AG09319 (cell line): ENCODE measurements at regions not wholly inside any gene's neighbourhood (a gene's known extent, or its start where the extent isn't known, plus 50 kb on each side); places are given as distances from the start of the nearest gene placed in this dataset.
A peak's percentile ranks its signal among the peaks of the same experiment; 100 is the strongest.

Source experiments
- DNase-seq: peaks from one replicate; pipeline ENCODE4 v3.0.0-alpha.2; 2010; ENCODE audit warnings: low read depth; ENCODE audit errors: extremely low read depth
- CTCF ChIP-seq: IDR thresholded peaks from 2 replicates; pipeline ENCODE4 v1.5.1; 2011; ENCODE audit warnings: low read depth, mild to moderate bottlenecking, inconsistent platforms, low read length, moderate library complexity

GRCh38 chr4:126058596-126058995 is 743.8 kb downstream of the FAT4 start:
- no peak for TF ChIP-seq CTCF
- DNase-seq, result no peak

DNA sequence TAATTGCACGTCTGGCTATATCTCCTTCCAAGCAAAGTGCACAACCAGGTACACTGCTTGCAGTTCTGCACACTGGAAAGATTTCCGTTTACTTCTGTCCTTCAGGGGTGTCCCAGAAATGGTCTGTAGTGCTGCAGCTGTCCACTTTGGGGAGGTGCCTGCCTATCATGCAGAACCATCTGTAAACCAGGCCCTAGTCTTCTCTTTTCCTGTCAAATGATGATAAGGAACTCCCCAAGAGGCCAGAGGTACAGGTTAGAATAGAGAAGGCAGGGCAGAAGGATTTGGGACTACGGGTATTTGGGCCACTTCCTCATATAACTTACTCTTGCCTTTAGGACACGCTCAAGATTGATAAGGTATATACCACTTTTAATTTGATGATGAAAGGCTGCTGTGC is 746.9 kb downstream of the FAT4 start:
- no peak for DNase-seq
- no peak for TF ChIP-seq CTCF

- DNase-seq, result no peak
- TF ChIP-seq CTCF, result no peak
These were observed 750.3 kb downstream of the FAT4 start for GRCh38 chr4:126065016-126065415.

DNA sequence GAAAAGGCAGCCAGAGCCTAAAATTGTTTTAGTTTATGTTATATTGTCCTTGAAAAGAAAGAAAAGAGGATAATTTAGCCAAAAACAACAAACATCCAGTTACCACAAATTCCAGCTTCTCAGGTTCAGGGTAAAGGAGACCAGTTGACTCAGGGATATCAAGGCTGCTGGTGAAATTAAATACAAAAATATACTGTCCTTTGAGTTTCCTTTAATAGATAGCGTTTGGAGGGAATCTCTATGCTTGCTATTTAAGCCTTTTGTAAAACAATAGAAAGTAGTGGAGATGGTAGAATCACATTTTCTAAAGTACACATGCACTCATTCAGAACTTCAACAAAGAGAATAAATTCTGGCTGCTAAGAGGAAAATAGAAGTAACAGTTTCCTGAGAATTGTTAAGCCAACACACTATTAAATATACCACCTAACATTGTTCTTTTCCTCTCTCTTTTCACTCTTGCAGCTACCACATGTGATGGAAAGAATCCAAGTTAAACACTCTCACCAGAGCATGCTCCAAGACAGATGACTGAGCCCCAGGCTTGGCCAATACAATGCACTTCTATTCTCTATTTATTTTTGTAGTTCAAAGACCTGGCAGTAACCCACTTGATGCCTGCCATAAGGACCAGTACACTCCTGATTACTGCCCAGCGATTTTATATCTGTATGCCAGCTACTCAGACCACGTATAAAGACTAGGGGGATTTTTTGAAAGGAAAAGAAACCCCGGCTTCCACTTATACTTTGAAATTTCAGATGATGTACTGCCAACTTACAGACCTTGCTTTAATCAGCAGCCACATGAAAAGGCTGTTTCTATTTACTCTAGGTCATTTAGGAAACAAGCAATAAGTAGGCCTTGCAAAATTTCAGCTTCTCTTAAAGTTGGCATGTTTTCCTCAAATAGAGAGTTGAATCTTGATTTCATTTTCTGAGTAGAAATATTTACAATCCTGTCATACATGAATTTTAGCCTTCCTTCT is 756.9 kb downstream of the FAT4 start:
- TF ChIP-seq CTCF, result no peak
- DNase-seq, result peak; percentile 44

GRCh38 chr4:126081336-126081735 is 766.6 kb downstream of the FAT4 start:
- no peak for DNase-seq
- TF ChIP-seq CTCF, result no peak

- no peak for TF ChIP-seq CTCF
- DNase-seq, result no peak
These were observed 771.3 kb downstream of the FAT4 start for GRCh38 chr4:126086041-126086440.

DNA sequence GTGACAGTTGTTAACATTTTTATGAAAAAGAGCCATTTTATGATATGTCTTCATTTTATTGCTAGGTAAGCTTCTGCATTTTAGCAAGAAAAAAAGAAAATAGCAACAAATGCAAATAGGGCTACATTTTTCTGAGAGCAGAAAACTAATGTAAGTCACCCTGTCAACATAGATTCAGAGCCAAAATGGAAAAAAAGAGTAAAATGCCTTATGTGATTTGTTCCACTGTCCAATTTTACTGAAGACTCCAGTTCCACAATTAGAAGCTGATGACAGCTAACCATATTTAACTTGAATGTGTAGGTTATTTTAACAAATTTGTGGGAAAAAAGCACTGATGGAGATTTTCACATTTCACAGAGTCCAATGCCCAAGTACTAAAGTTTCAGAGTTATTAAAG is 772.3 kb downstream of the FAT4 start:
- TF ChIP-seq CTCF, result no peak
- no peak for DNase-seq
